Sigmoid colon (tissue), 6 donors: ENCODE measurements at regions not wholly inside any gene's neighbourhood (a gene's known extent, or its start where the extent isn't known, plus 50 kb on each side); places are given as distances from the start of the nearest gene placed in this dataset.

Source experiments
- DNase-seq: peaks from one replicate; pipeline ENCODE4 v3.0.0-alpha.2; 2019
- H3K27ac ChIP-seq, 4 donors: fragments of 200-600 bp; sonication (generic); one replicate each; pipeline ENCODE4 v1.5.1; 2016 to 2019; ENCODE audit warnings: mild to moderate bottlenecking in 1 of 4
- H3K27me3 ChIP-seq, 3 donors: fragments of 200-600 bp; sonication (generic); one replicate each; pipeline ENCODE4 v1.5.1; 2019; ENCODE audit warnings: mild to moderate bottlenecking in 1 of 3
- H3K36me3 ChIP-seq, 4 donors: fragments of 200-600 bp; sonication (generic); one replicate each; pipeline ENCODE4 v1.5.1; 2016 to 2019
- H3K4me1 ChIP-seq, 4 donors: fragments of 200-600 bp; sonication (generic); one replicate each; pipeline ENCODE4 v1.5.1; 2017 to 2019
- H3K4me3 ChIP-seq, 4 donors: fragments of 200-600 bp; sonication (generic); one replicate each; pipeline ENCODE4 v1.5.1; 2017 to 2019; ENCODE audit warnings: mild to moderate bottlenecking in 2 of 4, moderate library complexity in 1 of 4
- H3K9me3 ChIP-seq, 4 donors: fragments of 200-600 bp in 3 of 4; sonication (generic) in 3 of 4; one replicate each; pipeline versions ENCODE4 v1.5.1 to v1.6.1; 2013 to 2019
- CTCF ChIP-seq, 4 experiments: fragments of 450-650 bp in 3 of 4; fragments of 200-600 bp in 1 of 4; IDR thresholded peaks; one replicate each; pipeline ENCODE4 v1.5.1; 2016 to 2019; ENCODE audit warnings: antibody characterized with exemption in 4 of 4, mild to moderate bottlenecking in 3 of 4, moderate library complexity in 2 of 4
- EP300 ChIP-seq, 4 donors: sonication (generic); formaldehyde crosslinking; IDR thresholded peaks; one replicate each; pipeline ENCODE4 v1.6.1; 2017; ENCODE audit warnings: antibody characterized with exemption in 4 of 4
- POLR2A ChIP-seq, 2 donors: fragments of 450-650 bp; IDR thresholded peaks; one replicate each; pipeline ENCODE4 v1.6.1; 2016; ENCODE audit warnings: antibody characterized with exemption in 2 of 2, mild to moderate bottlenecking in 2 of 2, moderate library complexity in 2 of 2
- POLR2AphosphoS5 ChIP-seq, 4 donors: sonication (generic); formaldehyde crosslinking; IDR thresholded peaks; one replicate each; pipeline ENCODE4 v1.6.1; 2017; ENCODE audit warnings: antibody characterized with exemption in 4 of 4
- WGBS, 2 donors: extraction: QIAGEN DNeasy Blood & Tissue Kit; methylation state at CpG; one replicate each; pipeline ENCODE4 v1.1.7; 2013; 5-methylcytosine and 5-hydroxymethylcytosine counted together
- intact Hi-C: fragments of 100-400 bp; cut with DNase I; formaldehyde crosslinking; loops from one replicate; pipeline ENCODE4 v1.15.1; 2023
- donor health status: healthy with polysubstance abuse.
- donor health status: healthy.

GRCh38 chr2:123165616-123166015 is 859.5 kb upstream of the CNTNAP5 start:
- H3K27ac ChIP-seq = no peak overlapping the region
- no peak for TF ChIP-seq POLR2AphosphoS5 (IDR thresholded peaks at IDR 0.05)
- TF ChIP-seq POLR2A (IDR thresholded peaks at IDR 0.05) = no peak
- no peak for TF ChIP-seq EP300 (IDR thresholded peaks at IDR 0.05)
- no peak for TF ChIP-seq CTCF (IDR thresholded peaks at IDR 0.05)
- intact Hi-C loops = no loop called here
- H3K27me3 ChIP-seq = no peaks in the 10 kb centered on the region
- no peak for DNase-seq
- no peaks in the 10 kb centered on the region for H3K4me1 ChIP-seq
- no peaks in the 10 kb centered on the region for H3K36me3 ChIP-seq
- 83 to 89% methylated on average over 7 of the region's 7 CpGs for WGBS, 2 donors
- peaks cover 0 to 4% (median 0%) of the 10 kb centered on the region in 4 donors for H3K9me3 ChIP-seq
- H3K4me3 ChIP-seq = no peak overlapping the region

GRCh38 chr2:123179526-123179925 is 845.6 kb upstream of the CNTNAP5 start:
- no peak for DNase-seq
- H3K27me3 ChIP-seq = no peaks in the 10 kb centered on the region
- TF ChIP-seq CTCF (IDR thresholded peaks at IDR 0.05) = no peak
- TF ChIP-seq POLR2AphosphoS5 (IDR thresholded peaks at IDR 0.05) = no peak
- no peak for TF ChIP-seq EP300 (IDR thresholded peaks at IDR 0.05)
- no peak for TF ChIP-seq POLR2A (IDR thresholded peaks at IDR 0.05)
- H3K4me1 ChIP-seq = no peaks in the 10 kb centered on the region
- no peaks in the 10 kb centered on the region for H3K36me3 ChIP-seq
- intact Hi-C loops = no loop called here
- H3K27ac ChIP-seq = no peak overlapping the region
- no peak overlapping the region for H3K4me3 ChIP-seq
- 76 to 78% methylated on average over 3 of the region's 3 CpGs for WGBS, 2 donors
- H3K9me3 ChIP-seq = no peaks in the 10 kb centered on the region

GRCh38 chr2:123195957-123196356 is 829.1 kb upstream of the CNTNAP5 start:
- Histone ChIP-seq H3K36me3 (no peaks in the 10 kb centered on the region), H3K9me3 (no peaks in the 10 kb centered on the region), H3K27ac (no peak overlapping the region), H3K4me3 (no peak overlapping the region), H3K27me3 (no peaks in the 10 kb centered on the region), H3K4me1 (no peaks in the 10 kb centered on the region)
- WGBS, 2 donors = 83 to 92% methylated on average over 4 of the region's 4 CpGs
- no peak for DNase-seq
- intact Hi-C loops = no loop called here
- TF ChIP-seq EP300 (IDR thresholded peaks at IDR 0.05) (no peak), POLR2A (IDR thresholded peaks at IDR 0.05) (no peak), CTCF (IDR thresholded peaks at IDR 0.05) (no peak), POLR2AphosphoS5 (IDR thresholded peaks at IDR 0.05) (no peak)

GRCh38 chr2:123200035-123200434 is 825.1 kb upstream of the CNTNAP5 start:
- H3K27me3 ChIP-seq = no peaks in the 10 kb centered on the region
- TF ChIP-seq POLR2A (IDR thresholded peaks at IDR 0.05) (no peak), POLR2AphosphoS5 (IDR thresholded peaks at IDR 0.05) (no peak), CTCF (IDR thresholded peaks at IDR 0.05) (no peak), EP300 (IDR thresholded peaks at IDR 0.05) (no peak)
- H3K4me1 ChIP-seq = no peaks in the 10 kb centered on the region
- H3K9me3 ChIP-seq = peaks cover 0 to 1% (median 0%) of the 10 kb centered on the region in 4 donors
- 60 to 79% methylated on average over 2 of the region's 2 CpGs for WGBS, 2 donors
- H3K4me3 ChIP-seq = no peak overlapping the region
- intact Hi-C loops = no loop called here
- no peak overlapping the region for H3K27ac ChIP-seq
- no peaks in the 10 kb centered on the region for H3K36me3 ChIP-seq
- DNase-seq = no peak

GRCh38 chr2:123207245-123207644 is 817.8 kb upstream of the CNTNAP5 start:
- no peaks in the 10 kb centered on the region for H3K36me3 ChIP-seq
- H3K4me1 ChIP-seq = no peaks in the 10 kb centered on the region
- H3K27ac ChIP-seq = no peak overlapping the region
- DNase-seq = no peak
- TF ChIP-seq POLR2A (IDR thresholded peaks at IDR 0.05) = no peak
- TF ChIP-seq EP300 (IDR thresholded peaks at IDR 0.05) = no peak
- TF ChIP-seq POLR2AphosphoS5 (IDR thresholded peaks at IDR 0.05) = no peak
- TF ChIP-seq CTCF (IDR thresholded peaks at IDR 0.05) = no peak
- no peaks in the 10 kb centered on the region for H3K27me3 ChIP-seq
- H3K4me3 ChIP-seq = no peak overlapping the region
- H3K9me3 ChIP-seq = peaks cover 0 to 6% (median 0%) of the 10 kb centered on the region in 4 donors
- intact Hi-C loops = no loop called here
- 67 to 74% methylated on average over 2 of the region's 2 CpGs for WGBS, 2 donors
